ENCODE measurements at regions not wholly inside any gene's neighbourhood (a gene's known extent, or its start where the extent isn't known, plus 50 kb on each side); places are given as distances from the start of the nearest gene placed in this dataset.

DNA sequence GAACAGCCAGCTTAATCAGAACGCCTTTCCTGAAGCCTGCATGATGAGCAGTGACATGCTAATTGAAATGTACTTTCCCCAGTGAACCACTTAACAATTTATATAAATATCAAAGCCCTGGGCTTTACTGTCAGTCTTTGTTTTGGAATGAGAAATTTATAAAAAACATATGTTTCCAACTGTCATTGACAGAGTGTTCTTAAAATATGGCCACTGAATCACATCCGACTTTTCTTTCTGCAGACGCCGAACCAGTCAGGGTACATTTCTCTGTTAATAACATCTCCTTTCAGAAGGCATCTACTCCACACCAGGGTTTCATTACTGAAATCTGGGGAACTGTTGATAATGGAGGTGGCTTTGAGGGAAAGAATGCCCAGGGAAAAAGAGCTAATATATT lies 343.7 kb downstream of the INSIG2 start:
- TF ChIP-seq, protein P1, sequence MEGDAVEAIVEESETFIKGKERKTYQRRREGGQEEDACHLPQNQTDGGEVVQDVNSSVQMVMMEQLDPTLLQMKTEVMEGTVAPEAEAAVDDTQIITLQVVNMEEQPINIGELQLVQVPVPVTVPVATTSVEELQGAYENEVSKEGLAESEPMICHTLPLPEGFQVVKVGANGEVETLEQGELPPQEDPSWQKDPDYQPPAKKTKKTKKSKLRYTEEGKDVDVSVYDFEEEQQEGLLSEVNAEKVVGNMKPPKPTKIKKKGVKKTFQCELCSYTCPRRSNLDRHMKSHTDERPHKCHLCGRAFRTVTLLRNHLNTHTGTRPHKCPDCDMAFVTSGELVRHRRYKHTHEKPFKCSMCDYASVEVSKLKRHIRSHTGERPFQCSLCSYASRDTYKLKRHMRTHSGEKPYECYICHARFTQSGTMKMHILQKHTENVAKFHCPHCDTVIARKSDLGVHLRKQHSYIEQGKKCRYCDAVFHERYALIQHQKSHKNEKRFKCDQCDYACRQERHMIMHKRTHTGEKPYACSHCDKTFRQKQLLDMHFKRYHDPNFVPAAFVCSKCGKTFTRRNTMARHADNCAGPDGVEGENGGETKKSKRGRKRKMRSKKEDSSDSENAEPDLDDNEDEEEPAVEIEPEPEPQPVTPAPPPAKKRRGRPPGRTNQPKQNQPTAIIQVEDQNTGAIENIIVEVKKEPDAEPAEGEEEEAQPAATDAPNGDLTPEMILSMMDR (conservative IDR thresholded peaks at IDR 0.05; ENCODE audit: low read length), result no peak
- TF ChIP-seq EZH2phosphoT487 (IDR thresholded peaks at IDR 0.05; ENCODE audit: borderline replicate concordance), result no peak
